Stimulated activated CD8-positive, alpha-beta memory T cell treated with anti-CD3 and anti-CD28 coated beads, Interleukin-7, amount 100 ng/mL, for 48 hours (primary cell): ENCODE measurements at regions not wholly inside any gene's neighbourhood (a gene's known extent, or its start where the extent isn't known, plus 50 kb on each side); places are given as distances from the start of the nearest gene placed in this dataset.
A peak's percentile ranks its signal among the peaks of the same experiment; 100 is the strongest.

ENCODE experiments used
- DNase-seq, 2 donors: peaks; one replicate each; pipeline ENCODE4 v3.0.0-alpha.2; 2020; ENCODE audit warnings: low read depth in 1 of 2; ENCODE audit errors: extremely low read depth in 1 of 2

DNA sequence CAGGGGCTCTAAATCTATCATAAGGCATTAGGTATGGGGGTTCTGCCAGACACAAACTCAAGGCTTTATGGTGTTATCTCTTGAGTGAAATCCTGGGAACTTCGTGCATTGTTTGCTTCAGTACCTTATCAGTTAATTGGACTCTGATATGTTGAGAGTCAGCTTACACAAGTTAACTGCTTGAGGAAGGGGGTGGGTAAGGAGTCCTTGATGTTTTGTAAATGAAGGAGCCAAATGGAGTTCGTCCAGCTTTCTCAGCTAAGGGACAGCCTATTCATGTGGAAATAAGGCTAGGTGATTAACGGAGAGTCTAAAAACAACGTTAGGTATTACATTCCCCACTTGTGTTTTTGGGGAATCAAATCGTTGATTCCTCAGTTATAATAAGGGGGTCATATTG is 157.4 kb downstream of the TRIM27 start:
- no peak for DNase-seq

DNA sequence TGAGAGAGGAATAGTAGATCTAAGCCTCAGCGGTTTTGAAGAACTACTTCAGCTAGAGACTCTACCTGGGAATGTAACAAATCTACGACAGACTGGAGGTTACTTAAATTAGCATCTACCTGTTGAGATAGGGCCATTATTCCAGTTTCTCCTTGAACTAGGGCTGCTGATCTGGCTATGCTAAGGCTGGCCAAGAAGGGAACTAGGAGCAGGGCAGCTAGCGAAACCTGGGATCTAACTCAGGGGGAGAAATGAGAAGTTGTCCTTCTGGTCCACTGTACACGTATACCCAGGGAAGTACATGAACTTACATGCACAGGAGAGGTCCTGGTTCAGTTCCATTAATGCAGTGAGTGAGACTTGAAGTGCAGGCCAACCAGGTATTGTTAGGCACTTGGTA is 156.7 kb downstream of the TRIM27 start:
- DNase-seq = no peak

DNA sequence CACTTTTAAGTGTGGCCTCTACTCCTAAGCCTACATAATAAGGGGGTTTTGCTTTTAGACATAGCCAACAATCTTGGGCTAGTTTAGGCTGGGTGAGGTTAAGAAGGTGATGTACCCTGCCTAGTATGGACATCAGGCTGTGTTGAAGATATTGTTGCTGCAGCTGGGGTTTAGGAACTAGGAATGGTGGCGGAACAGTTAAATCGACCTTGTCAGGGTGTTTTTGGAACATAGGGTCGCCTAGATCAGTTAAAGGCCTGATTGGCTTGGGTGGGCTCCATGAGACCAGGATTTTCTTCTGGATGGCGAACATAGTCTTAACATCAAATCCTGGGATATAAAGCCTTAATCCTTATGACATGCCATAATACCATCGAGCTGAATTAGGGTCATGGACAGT is 156.1 kb downstream of the TRIM27 start:
- DNase-seq = no peak

DNA sequence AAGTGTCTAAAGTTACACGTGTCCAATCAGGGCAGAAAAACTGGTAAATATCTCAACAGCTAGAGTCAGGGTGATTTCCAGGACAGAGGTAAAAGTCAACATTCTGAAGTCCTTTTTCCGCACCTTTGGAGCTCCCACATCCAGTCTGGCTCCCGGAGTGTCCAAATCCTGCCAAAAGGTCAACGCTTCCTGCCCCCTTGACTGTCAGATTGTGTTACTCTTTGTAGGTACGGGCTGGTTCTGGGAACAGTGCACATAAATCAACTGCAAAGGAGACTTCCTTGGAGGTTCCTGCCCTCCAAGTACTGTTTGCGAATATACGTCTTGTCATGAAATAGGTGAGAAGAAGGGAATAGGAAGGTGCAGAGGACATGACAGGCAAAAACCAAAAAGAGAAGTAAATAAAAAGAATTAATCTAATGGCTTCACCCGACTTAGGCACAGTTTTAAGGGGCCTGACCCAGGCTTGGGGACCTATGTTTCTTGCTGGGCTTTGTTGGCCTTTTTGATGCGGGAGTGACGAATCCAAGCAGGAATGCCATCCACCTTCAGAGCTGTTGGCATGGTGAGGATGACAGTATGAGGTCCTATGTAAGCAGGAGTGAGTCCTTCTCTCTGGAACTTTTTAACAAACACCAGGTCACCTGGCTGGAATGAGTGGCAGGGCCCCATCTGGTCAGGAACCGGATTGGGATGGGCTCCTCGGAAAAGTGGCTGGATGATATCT is 155.4 kb downstream of the TRIM27 start:
- DNase-seq = no peak

DNA sequence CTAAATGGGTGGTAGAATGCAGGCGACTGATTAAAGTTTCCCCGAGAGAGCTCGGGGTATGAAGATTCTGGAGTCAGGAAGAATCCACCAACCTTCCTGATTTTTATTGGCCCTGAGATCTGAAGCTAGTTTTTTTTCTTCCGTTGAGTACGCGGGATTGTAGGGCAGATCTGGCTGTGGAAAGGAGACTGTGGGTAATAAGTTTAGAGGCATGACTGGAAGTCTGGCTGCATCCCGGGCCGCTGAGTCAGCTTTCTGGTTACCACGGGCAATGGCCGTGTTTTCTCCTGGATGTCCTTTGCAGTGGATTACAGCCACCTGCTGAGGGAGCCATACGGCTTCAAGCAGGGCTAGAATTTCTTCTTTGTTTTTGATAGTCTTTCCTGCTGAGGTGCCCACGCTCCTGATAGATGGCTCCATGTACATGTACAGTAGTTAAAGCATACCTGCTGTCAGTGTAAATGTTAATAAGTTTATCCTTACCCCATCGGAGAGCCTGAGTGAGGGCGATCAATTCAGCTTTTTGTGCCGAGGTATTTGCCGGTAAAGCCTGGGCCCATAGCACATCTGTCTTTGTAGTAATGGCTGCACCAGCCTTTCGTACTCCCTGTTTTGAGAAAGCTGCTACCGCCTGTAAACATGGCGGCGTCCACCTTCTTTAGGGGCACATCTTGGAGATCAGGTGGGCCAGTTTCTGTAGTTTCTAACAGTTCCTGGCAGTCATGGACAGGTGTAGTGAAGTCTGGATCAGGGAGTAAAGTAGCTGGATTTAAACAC is 154.0 kb downstream of the TRIM27 start:
- no peak for DNase-seq

DNA sequence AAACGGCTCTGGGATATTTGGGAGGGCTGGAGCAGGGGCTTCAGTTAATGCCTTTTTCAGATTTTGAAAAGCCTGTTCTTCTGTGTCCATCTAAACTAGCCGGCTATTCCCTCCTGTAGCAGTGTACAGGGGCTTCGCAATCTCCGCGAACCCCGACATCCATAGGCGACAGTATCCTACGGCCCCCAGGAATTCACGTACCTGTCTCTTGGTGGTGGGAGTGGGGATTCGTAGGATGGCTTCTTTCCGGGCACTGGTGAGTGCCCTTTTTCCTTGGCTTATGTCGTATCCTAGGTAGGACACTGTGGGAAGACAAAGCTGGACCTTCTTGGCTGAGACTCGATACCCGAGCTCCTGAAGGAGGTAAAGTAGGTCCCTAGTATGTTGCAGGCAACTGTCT is 153.1 kb downstream of the TRIM27 start:
- no peak for DNase-seq

DNA sequence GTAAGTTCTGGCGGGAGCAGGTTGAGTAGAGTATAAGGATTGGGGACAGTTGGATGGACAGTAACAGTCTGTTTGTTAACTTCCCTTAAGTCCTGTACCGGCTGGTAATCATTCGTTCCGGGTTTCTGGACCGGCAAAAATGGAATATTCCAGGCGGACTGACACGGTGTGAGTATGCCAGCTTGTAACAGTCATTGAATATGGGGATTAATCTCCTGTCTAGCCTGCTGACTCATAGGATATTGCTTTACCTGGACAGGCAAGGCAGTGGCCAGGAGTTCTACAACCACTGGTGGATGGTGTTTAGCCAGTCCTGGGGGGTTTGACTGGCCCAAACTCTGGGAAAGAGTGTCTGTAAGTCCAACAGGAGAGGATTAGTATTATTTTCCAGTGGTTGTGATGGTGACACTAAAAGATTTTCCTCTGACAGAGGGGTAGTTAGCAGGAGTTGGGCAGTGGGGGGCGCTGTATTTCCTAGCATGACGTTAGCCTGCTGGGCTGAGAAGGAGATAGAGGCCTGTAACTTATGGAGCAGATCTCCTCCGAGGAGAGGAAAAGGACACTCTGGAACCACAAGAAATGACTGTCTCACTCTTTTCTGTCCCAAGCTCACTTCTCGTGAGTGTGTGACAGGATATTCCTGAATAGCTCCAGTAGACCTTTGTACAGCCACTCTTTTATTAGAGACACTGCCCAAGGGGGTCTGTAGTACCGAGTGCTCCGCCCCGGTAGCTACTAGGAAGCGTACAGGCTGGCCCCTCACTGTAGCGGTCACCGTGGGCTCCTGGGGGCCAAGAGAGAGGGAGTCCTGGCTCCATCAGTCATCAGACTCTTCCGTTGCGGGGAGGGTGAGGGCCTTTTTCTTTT is 152.2 kb downstream of the TRIM27 start:
- DNase-seq = no peak

DNA sequence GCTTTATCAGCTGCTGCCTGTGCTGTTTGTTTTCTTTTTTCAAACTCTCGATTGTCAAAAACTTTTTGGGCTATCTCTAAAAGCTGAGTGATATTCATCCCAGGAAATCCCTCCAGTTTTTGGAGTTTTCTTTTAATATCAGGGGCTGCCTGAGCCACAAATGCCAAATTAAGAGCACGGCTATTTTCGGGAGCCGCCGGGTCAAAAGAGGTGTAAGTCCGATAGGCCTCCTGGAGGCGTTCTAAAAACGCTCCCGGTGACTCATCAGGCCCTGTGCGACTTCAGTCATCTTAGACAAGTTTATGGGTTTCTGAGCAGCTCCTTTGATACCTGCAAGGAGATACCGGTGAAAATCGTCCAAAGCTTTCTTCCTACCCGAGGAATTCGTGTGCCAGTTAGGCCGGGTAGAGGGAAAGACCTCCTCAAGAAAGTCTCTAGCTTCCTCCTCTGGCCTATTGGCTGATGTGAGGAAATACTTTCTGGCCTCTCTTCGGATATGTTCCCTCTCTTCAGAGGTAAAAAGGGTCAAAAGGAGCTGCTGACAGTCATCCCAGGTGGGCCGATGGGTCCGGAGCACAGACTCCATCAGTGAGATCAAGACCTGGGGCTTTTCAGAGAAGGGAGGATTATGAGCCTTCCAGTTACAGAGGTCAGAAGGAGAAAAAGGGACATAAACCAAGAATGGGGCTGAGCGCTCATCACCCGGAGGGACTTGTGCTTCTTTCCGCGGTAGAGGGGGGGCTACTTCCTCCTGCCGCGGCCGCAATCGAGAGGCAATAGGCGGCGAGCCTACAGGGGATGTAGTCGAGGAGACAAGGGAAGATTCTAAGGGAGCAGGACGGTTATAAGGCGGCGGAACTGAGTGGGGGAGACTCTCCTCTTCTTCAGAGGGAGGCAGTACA is 151.1 kb downstream of the TRIM27 start:
- no peak for DNase-seq

DNA sequence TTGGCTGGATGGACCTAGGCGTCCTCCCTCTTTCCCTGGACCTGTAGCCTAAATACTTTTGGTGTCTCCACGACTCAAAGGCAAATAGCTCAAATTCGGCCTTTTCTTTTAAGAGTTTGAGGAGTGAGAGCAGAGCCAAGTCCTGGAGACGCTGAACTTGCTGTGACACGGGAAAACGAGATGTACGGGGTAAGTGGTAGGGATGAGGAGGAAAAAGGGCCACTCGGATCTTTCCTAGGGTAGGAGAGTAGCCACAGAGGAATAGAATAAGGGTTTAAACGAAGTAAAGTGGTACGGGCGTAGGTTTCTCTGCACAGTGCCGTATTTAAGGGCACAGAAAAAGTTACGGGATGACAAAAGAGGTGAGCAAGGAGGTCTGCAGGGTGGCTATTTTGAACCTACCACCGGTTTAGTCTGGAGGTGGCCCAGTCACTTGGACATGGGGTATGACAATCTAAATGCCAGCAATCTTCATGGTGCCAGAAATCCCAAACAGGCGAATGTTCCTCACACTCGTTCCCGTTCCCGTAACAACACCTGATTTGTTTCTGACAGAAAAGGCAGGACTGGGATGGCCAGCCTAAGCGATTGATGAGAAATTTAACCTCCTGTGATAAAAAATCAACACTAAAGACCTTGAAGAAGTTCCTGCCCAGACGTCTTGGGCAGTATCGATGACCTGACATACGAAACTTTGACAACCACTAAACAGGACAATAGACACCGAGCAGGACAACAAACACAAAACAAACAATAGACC is 149.3 kb downstream of the TRIM27 start:
- DNase-seq = no peak

DNA sequence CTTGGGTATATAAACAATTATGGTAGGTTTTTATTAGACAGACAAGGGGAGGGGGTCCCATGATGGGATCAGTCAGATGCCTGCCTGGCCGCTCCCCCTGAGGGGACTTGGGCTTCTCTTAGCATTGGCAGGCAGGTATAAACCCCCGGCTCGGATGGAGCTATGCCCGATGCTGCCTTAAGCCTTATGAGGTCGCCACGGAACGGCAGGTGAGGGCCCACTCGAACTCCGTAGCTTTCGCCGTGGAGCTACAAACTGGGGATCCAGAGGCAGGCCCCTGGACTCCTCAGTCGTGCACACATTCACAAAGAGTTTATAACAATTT is 148.8 kb downstream of the TRIM27 start:
- DNase-seq = no peak

DNA sequence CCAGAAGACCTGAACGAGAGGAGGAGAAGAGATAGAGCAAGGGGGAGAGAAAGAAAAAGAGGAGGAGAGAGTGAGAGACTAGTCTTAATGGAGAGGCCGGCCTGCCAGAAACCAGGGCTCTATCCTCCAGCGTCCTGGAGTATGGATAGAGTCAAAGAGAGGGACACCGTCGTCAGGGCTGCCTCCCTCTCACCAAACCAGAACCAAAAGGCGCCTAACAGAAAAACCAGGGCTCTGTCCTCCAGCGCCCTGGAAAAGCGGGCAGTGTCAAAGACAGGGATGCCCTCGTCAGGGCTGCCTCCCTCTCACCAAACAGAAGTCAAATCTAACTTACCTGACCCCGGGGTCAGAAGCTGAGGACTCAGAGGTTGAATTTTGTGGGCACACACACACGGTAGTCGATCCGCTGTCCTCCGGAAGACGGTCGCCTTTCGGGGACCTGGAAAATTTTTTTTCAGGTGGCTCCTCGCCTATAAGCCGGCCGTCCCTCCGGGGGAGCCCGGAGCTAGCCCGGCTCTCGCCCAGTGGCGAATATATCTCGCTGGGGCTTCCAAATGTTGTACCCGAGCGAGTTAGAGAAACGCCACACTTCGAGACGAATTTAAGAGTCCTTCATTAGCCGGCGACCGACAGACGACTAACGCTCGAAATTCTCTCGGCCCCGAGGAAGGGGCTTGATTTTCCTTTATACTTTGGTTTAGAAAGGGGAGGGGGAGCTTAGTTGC is 148.2 kb downstream of the TRIM27 start:
- no peak for DNase-seq

DNA sequence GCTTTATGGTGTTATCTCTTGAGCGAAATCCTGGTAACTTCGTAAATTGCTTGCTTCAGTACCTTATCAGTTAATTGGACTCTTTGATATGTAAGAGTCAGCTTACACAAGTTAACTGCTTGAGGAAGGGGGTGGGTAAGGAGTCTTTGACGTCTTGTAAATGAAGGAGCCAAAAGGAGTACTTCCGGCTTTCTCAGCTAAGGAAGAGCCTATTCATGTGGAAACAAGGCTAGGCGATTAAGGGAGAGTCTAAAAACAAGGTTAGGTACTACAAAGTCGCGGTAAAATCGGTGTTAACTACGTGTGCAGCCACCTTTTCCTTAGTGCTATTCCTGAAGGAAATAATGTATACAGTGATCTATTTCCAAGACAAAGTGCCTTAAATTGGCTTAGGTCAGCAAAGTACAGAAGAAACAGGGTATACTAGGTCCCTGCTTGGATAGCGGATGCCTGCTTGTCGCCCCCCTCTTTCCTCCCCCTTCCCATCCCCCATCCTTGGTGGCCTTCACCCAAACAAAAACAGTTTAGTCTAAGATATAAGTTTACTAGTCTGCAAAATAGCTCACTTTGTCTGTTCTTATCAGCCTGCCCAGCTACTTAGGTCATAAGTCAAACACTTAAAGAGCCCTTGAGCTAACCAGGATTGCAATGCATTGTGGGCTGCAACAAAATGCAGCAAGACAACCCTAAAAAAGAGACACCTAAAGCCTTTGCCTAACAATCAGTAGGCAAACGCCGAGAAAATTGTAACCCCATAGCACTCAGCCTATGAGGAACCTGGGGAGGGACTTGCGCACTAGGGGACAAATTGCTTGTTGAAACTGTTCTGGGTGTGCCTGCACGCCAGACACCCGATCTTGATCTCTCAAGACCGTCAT is 147.3 kb downstream of the TRIM27 start:
- DNase-seq = no peak

DNA sequence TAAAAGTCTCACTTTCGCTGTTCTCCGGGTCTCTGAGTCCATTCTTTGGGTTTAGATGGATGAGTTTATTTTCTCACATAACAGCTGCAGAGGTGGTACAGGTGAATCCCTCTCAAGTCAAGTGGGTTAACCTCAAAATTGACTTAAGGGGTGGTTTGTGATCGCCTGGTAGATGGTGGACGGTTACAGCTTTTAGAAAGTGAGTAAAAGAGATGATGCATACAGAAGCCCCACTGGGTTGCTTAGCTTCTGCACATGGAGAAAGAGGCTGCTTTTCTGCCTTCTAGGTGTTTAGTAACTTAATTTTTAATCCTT is 146.7 kb downstream of the TRIM27 start:
- DNase-seq = no peak

DNA sequence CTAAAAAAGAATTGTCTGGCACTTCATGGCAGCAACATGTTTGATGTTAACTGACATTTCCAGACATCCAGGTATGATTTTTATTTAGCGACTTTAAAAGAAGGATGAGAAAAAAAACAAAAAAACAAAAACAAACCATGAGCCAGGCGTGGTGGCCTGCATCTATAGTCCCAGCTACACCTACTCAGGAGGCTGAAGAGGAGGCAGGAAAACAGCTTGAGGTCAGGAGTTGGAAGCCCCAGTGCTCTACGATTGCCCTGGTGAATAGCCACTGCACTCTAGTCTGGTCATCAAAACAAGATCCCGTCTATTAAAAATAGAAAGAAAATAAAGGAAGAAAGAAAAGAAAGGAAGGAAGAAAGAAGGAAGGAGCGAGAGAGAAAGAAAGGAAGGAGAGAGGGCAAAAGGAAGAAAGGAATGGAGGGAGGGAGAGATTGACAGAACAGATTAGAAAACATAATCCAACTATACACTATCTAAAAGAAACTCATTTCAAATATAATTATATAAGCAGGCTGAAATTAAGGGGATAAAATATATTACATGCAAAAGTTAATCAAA is 141.6 kb downstream of the TRIM27 start:
- no peak for DNase-seq

DNA sequence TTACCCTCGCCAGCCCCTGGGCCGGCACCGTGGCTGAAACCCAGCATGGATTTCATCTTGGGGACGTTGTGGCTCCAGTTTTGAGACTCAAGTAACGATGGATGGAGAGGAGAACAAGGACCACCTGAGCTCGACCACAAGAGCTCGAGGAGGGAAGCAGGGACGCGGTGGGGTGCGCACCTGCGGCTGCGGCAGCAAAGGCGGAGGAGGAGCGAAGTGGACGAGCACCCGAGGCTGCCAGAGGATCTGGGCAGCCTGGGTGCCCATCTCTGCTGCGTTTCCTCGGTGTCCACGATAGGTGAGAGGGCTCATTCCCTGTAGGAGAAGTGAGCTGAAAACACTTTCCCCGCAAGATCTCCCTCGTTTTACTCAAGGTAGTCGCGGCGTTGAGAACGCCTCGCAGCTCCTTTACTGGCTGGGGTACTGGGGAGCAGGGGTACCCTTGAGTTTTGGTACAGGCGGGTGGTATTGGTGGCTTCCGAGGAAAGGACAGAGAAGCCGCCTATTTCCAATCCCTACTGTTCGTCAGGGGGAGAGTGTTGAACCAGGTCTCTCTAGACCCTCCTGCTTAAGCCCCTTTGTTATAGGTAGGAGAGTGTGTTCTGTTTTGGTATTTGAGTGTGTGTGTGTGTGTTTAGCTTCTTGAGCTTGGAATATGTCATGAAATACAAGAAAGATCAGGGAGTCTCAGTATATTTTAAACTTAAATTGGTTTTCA is 137.7 kb downstream of the TRIM27 start:
- DNase-seq = no peak

DNA sequence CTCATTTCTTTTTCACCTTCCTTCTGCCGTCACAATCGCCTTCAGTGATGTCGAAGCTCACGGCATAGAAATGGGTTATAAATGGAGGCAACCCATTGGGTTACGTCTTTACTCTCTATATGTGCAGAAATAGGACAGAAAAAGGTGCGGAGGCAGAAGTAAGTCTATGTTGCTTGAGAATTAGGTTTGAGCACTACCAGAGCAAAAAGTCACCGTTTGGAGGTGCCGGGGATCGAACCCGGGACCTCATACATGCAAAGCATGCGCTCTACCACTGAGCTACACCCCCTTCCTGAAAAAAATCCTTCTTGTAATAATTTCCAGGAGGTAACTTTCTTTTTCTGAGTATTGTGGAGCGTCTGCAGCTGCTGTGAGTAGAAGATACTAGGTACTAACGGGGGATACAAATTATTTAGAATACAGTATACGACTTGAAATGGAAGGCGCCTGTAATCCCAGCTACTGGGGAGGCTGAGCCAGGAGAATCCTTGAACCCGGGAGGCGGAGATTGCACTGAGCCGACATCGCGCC is 134.2 kb downstream of the TRIM27 start:
- DNase-seq = peak in 1 of 2 donors; percentile 20

DNA sequence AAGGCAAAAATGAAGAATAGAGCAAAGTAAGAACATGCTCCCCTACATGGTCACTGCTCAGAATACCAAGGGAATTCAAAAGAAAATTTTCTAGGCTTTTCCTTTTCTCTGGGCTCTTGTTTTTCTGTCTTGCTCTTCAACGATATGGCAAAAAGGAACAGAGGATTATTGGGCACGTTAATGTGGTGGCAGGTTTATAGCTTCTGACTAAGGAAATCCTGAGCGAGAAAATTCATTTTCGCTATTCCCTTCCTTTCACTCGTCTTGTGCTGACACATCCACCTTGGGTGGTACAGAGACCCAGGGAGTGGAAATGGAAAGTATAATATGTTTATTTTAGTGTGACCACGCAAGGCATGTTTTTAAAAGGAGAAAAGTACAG is 132.8 kb downstream of the TRIM27 start:
- no peak for DNase-seq
